ENCODE measurements at regions not wholly inside any gene's neighbourhood (a gene's known extent, or its start where the extent isn't known, plus 50 kb on each side); places are given as distances from the start of the nearest gene placed in this dataset.

DNA sequence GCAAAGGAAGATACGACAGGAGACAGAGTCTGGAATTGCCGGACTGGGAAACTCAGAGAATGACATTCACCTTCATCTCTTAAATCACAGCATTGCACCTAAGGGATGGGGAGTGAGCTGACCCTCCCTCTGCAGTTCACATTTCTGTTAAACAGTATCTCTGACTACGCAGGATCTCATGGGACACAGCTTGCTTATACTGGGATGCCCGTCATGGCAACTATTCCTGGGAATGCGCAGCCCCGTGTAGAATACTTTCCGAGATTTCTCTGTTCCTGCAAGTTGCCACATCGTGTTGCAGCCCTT is 232.5 kb upstream of the HES1 start:
- no peak for TF ChIP-seq POLR2A (IDR thresholded peaks at IDR 0.05)
- TF ChIP-seq, protein P1, sequence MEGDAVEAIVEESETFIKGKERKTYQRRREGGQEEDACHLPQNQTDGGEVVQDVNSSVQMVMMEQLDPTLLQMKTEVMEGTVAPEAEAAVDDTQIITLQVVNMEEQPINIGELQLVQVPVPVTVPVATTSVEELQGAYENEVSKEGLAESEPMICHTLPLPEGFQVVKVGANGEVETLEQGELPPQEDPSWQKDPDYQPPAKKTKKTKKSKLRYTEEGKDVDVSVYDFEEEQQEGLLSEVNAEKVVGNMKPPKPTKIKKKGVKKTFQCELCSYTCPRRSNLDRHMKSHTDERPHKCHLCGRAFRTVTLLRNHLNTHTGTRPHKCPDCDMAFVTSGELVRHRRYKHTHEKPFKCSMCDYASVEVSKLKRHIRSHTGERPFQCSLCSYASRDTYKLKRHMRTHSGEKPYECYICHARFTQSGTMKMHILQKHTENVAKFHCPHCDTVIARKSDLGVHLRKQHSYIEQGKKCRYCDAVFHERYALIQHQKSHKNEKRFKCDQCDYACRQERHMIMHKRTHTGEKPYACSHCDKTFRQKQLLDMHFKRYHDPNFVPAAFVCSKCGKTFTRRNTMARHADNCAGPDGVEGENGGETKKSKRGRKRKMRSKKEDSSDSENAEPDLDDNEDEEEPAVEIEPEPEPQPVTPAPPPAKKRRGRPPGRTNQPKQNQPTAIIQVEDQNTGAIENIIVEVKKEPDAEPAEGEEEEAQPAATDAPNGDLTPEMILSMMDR (IDR thresholded peaks at IDR 0.05), result no peak

Data from adrenal gland (tissue), 5 donors.